Left renal cortex interstitium (tissue), 4 donors: ENCODE measurements at regions not wholly inside any gene's neighbourhood (a gene's known extent, or its start where the extent isn't known, plus 50 kb on each side); places are given as distances from the start of the nearest gene placed in this dataset.
"Not testable (repeated sequence)": the region's sequence is repeated elsewhere in the genome, so short reads cannot be mapped to it uniquely, and the experiment has no call there.

Source experiments
- DNase-seq, 4 donors: peaks; one replicate each; pipeline ENCODE4 v3.0.0-alpha.2; 2013; ENCODE audit warnings: low read depth in 4 of 4, low spot score in 2 of 4, missing footprints in 1 of 4

DNA sequence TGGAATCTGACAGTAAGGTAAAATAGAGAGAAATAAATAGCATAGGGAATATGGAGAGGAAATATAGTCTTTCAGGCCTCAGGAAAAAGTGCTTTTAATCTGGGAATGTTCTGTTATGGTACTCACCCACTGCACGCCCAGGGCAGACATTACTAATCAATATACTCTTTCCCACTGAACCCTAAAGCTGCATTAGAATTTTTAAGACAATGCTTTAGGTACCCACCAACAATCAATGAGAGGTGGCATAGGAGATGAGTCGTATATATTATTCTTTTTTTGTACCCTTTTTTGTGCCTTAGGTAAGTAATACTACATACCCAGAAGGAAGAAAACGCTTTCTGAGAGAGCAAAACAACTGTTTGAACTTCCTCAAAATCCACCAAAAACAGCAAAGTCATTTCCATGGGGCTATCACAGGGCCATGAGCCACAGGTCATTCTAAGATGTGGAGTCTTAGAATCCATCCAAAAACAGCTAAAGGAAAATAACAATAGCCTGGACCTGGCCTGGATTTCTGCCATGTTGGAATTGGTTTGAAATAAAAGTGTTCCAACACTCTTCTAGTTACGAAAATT is 542.1 kb downstream of the XYLT1 start:
- no peak for DNase-seq

DNA sequence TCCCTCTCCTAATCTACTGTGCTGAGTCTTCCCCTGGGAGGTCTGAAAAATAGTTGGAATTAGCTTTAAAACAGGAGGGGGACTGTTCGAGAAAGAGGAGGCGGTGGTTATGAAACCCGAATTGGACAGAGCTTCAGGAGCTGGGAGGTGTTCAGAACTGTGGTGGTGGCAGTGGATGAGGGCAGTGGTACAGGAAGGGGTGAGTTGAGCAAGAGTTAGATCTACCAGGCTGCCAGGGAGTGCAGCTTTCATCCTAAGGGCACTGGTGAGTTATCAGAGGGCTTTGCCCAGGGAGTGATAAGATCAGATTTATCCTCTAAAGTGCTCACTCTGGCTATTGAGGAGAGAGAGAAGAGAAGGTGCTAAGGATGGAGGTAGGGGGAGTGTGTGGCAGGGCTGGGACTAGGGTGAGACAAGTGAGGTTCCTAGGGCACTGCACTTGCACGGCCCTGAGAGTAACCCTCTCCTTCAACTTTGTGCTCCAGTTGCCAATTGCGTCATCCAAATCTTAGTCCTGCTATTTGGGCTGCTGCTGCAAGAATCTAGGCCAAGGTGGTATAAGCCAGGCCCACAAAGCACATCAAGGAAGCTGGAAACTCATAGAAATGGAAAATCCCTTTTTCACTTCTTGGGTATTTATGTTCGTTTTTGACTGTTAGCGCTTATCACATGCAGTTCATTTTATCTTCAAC is 540.3 kb downstream of the XYLT1 start:
- DNase-seq = no peak

DNA sequence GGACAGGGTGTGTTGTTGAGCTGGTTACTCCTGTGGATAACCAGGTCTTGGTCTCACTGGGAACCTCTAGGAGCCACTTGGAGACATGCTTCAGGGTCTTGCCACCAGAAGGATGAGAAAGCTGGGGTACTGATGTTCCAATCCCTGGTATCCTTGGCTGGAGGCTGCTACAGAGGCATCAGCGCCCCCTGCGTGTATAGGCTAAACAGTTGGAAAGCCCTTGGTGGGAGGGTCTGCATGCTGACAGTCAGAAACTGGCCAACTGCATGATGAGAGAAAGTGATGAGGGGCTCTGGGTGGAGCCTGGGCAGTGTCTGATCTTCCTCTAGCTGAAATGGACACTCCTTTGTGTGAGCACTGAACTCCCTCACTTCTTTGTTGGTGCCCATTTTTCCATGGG is 536.9 kb downstream of the XYLT1 start:
- no peak for DNase-seq

DNA sequence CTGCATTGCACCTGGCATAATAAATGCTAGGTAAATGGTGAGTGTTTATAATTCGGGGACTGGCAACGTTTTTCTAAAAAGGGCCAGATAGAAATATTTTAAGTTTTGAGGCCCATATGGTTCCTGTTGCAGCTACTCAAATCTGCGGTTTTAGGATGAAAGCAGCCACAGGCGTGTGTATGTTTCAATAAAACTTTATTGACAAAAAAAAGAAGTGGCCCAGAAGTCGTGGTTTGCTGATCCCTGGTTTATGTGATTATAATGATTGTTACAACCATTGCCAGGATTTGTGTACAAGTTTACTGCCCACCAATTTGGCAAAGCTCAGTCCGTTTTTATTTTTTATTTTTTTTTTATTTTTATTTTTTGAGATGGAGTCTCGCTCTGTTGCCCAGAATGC is 536.1 kb downstream of the XYLT1 start:
- no peak for DNase-seq

DNA sequence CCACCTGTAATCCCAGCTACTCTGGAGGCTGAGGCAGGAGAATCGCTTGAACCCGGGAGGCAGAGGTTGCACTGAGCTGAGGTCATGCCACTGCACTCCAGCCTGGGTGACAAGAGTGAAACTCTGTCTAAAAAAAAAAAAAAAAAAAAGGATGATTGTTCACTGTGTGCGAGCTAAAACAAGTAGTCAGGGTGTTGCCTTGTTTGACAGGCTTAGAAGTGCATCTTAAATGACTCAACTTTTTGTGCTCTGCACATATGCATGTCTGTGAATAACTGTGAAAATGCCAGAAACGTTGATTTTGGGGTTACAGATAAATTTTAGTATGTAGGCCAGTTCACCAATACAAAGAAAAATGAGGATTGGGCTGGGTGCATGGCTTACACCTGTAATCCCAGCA is 534.9 kb downstream of the XYLT1 start:
- DNase-seq = not testable (repeated sequence)

DNA sequence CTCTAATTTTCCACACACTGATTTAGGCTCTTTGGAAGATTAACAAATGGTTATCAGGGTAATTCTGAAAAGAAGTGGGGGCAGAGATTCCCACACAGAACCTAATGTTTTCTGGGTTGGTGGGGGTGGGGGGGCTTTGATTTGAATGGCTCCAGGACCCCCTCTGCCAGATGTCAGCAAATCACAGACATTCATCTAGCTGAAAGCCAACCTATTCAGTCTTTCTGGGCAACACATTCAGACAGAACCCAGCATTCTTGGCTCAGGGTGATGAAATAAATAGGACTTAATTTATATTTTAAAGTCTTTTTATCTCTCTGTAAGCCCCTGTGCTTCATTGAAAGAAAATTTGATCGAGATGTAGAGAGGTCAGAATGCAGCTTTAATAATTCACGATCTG is 533.2 kb downstream of the XYLT1 start:
- no peak for DNase-seq

DNA sequence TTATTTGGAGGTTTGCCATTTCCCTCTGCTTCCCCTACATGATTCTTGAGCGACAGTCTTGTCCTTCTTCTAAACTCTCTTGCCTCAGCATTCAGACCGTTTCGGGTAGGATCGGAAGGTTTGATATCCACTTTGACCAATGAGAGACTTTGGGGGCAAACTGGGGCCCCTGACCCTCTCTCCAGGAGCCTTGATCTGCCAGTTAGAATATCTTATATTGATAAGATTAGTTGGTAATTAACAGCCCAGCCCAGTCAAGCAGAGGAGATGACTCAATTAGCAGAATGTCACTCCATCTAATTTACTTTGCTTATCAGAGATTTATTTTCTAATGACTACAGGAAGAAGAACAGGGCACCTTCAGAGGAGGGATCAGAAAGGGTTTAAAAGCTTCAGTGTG is 532.8 kb downstream of the XYLT1 start:
- DNase-seq = no peak

DNA sequence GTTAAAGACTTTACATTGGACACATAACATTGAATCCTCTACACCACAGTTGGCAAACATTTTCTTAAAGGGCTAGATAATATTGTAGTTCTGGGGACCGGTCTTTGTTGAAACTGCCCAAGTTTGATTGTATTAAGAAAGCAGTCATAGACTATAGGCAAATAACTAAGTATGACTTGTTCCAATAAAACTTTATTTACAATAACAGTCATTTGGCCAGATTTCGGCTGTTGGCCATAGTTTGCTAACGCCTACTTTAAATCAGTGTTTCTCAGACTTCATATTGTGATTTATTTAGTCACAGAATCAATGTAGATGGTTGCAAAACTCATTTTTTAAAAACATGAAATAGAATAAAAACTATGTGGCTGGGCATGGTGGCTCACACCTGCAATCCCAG is 531.8 kb downstream of the XYLT1 start:
- no peak for DNase-seq

DNA sequence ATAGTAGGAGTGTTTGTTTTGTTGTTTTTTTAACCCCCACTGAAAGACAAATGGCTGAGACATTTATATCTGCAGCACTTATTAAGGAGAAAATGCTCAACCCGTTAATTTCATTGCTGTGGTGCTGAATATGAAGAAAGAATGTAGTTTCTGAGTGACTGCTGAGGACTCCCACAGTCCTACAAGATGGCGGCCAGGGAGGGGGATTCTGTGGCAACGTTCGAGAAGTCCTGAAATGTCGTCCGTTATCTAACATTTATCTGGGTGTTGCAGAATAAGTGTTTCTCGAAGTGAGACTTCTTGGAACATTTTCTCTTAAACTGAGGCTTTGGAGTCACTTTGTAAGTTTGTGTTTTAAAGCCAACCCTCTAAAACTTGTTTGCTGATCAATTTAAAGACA is 530.4 kb downstream of the XYLT1 start:
- no peak for DNase-seq

DNA sequence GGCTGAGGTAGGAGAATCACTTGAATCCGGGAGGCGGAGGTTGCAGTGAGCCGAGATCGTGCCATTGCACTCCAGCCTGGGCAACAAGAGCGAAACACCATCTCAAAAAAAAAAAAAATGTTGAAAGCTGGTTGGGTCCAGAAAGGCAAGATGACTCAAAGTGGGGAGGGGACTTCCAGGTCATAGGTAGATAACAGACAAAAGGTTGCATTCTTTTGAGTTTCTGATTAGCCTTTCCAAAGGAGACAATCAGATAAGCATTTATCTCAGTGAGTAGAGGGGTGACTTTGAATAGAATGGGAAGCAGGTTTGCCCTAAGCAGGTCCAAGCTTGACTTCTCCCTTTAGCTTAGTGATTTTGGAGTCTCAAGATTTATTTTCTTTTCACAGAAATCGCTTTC is 527.9 kb downstream of the XYLT1 start:
- not testable (repeated sequence) for DNase-seq

DNA sequence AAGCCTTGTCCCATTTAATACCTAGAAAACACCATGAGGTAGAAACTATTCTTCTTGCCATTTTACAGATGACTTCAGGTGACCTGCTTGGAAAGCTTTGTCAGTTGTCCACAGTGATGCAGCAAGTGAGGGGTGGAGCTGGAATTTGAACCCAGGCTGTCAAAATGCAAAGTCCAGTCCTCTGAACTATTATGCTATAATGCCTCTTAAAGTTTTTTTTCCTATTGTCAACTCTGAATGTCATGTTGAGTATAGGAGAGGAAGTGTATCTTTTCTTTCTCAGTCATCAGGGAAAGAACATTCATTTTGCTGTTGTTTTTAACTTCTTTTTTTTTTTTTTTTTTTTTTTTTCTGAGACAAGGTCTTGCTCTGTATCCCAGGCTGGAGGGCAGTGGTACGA is 525.6 kb downstream of the XYLT1 start:
- DNase-seq = no peak

DNA sequence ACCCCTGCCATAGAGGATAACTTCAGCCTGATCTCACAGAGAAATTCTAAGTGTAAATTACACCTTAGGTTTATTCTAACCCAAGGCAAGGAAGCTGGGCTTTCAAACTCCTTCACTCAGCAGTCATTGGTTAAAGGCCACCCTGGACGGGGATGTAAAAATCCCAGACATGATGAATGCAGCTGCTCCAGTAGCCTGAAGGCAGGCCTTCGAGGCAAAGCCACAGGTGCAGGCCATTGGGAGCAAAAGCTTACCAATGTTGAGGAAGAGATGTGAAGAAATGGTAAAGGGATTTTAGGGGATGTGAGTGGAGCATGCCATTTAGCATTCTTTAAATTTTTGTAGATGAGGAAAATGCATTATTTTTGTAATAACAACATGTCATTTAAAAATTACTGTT is 514.4 kb downstream of the XYLT1 start:
- DNase-seq = no peak

DNA sequence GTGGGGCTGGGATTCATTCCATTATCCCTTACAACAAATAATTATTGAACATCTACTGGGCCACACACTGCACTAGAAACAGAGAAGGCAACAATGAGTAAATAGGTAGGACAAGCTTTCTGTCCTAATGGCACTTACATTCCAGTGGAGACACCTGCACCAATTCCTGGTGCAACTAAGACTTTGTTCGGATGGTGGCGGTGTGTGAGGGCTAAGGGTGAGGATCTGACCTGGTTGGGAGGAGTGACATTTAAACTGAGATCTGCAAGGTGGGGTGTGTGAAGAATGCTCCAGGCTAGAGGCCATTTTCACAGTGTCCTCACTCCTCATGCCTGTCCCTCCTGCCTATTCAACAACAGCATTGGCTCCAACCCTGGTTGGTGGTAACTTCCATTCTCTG is 510.0 kb downstream of the XYLT1 start:
- no peak for DNase-seq

DNA sequence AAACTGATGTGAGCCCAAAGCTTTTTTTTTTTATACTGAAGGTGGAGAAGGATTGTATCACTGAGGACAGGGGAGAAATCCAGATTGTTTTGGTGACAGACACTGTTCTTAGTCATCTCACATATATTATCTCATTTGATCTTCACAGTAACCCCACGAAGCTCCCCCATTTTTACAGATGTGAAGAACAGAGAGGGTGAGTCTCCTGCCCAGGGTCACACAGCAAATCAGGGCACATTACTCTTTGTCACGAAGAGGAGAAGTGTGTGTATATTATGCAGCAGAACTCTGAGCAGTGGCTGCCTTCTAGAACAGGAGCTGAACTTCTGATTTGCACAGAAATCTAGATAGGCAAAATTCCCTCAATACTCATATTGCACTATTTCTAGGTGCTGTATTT is 504.3 kb downstream of the XYLT1 start:
- DNase-seq = no peak

DNA sequence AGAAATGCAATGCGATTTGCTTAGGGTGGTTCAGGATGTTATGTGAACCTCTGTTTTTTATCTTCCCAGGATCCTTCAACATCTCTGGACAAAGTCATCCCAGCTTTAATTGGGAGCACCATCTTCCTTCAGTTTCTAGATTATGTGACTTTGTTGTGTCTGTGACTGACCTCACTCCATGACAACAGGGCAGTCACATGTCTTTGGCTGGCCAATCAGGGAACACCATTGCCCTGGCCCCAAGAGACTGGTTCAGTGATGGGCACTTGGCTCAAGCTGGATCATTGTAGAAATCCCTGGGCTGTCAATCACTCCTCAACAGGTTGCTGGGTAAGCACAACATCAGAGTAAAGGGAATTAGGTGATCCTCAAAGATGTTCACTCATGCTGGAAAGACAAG is 499.7 kb downstream of the XYLT1 start:
- DNase-seq = no peak

DNA sequence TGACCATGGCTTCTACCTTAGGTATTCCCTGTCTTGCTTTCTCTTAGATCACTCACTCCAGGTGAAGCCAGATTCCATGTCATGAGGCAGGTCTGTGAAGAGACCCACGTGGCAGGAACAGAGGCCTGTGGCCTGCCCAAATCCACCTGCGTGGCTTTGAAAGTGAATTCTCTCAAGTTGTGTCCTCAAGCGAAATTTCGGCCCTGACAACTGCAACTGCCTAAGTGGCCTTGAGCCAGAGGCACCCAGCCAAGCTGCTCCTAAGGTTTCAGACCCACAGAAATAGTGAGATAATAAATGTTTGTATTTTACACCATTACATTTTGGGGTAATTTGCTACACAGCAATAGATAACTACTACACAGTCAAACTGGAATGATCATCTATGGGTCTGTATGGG is 497.9 kb downstream of the XYLT1 start:
- DNase-seq = no peak

DNA sequence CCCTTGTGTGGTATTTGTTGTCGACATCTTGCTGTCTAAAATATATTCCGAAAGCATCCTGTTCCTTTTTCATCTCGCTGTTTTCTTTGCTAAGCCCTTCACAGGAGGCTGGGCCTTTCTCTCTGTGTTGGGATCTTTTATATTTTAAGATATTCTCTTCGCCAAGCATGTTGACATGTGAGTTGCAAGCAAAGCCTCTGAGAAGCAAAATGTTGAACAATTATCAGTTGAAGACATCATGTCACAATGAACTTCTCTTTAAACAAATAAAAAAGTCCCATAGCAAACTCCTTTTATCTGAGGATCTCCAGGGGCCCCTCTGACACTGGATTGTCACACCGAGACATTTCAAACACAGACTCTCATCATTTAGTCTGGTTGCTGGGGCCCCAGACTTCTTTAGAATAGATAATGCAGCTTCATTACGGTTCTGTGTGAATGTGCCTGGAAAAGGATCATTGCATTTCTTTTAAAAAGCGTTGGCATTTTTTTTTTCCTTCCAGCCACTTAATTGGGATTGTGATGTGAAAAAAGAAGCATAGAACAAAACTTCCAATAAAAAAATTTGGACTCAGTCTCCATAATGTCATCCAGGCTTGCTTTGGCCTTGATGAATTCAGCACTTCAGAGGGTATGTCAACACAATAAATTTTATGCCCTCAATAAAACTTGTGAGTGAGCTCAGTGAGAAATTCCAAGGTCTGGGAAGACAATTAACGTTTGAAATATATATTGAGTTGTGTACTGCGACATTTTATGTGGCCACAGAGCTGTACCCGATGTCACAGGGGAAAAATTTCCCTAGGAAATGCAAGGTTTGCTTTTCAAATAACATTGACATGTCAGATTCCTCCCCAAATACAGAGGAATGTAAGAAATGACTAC is 496.8 kb downstream of the XYLT1 start:
- no peak for DNase-seq

DNA sequence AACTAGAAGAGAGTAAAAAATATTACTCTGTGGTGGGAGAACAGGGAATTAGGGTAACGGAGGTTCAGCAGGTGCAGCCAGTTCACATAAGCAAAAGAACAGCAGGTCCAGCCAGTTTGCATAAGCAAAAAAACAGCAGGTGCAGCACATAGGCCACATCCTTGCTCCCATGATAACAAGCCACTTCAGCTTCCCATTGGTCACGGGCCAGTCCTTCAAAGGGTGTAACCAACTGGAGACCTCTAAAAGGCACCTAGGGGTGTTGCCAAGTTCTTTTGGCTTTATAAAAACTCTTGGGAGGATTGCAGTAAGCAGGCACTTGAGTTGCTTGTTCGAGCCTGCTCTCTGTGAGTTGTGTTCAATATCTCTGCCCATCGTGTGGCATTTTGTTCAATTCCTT is 488.1 kb downstream of the XYLT1 start:
- DNase-seq = no peak

DNA sequence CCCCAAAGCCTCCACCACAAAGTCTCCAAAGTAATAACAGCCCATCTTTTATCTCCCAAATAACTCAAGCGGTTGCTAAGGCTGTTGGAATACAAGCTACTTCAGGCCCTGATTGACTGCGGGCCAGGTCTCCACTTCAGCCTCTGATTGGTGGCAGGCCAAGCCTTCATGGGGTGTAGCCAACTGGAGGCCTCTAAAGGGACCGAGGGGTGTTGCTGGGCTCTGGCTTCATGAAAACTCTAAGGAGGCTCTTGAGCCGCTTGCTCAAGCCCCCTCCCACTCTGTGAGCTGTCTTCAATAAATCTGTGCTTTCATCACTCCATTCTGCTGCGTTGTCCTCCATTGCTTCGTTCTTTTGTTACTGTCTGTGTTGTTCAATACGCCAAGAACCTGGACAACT is 487.2 kb downstream of the XYLT1 start:
- DNase-seq = no peak

DNA sequence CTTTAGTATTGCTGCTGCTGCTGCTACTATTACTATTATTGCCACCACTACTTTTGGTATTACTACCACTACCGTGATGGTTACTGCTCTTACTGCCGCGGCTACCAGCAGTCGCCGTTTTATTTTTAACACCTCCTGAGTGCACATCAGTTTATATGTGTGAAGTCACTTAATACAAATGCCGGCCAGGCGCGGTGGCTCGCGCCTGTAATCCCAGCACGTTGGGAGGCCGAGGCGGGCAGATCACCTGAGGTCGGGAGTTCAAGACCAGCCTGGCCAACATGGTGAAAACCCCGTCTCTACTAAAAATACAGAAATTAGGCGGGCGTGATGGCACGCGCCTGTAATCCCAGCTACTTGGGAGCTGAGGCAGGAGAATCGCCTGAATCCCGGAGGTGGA is 486.7 kb downstream of the XYLT1 start:
- DNase-seq = not testable (repeated sequence)

DNA sequence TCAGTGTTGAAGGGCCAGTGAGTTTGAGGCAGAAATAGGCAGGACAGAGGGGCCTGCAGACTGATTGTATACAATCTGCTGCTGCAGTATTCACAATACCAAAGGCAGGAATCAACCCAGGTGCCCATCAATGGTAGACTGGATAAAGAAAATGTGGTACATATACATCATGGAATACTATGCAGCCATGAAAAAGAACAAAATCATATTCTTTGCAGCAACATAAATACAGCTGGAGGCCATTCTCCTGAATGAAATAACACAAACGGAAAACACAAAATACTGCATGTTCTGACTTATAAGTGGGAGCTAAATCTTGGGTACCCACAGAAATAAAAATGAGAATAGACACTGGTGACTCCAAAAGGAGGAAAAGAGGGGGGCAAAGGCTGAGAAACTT is 485.1 kb downstream of the XYLT1 start:
- no peak for DNase-seq

DNA sequence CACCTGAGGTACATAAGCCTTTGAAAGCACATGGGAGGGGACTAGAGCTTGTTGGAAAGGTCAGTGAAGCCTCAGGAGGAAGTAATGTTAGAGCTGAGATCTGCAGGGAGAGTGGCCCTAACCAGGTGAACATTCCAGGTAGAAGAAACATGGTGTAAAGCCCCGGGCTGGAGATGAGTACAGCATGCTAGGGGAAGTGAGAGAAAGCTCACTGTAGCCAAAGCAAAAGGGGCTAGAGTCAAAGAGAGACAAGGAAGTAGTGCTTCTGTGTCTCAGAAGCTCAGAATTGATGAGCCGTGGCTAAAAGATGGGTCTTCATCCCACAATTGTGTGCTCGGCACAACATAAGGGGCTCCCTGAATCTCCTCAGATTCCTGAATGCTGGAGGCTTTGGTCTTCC is 481.8 kb downstream of the XYLT1 start:
- no peak for DNase-seq
